Esophagus muscularis mucosa (tissue), 4 donors: ENCODE measurements at regions not wholly inside any gene's neighbourhood (a gene's known extent, or its start where the extent isn't known, plus 50 kb on each side); places are given as distances from the start of the nearest gene placed in this dataset.

Experiments used
- DNase-seq: peaks from one replicate; pipeline ENCODE4 v3.0.0-alpha.2; 2017; ENCODE audit errors: extremely low spot score
- H3K27ac ChIP-seq, 4 donors: fragments of 200-600 bp; sonication (generic); replicated peaks in 1 of 4; 1 replicate in 3 of 4; 2 replicates in 1 of 4; pipeline ENCODE4 v1.5.1; 2016 to 2019; ENCODE audit warnings: mild to moderate bottlenecking in 1 of 4
- H3K27me3 ChIP-seq, 4 donors: fragments of 200-600 bp; sonication (generic); one replicate each; pipeline versions ENCODE4 v1.5.1 to v1.6.0; 2016 to 2019
- H3K36me3 ChIP-seq, 4 donors: fragments of 200-600 bp; sonication (generic); one replicate each; pipeline ENCODE4 v1.5.1; 2016 to 2019
- H3K4me1 ChIP-seq, 4 donors: fragments of 200-600 bp; sonication (generic); one replicate each; pipeline ENCODE4 v1.5.1; 2016 to 2019
- H3K4me3 ChIP-seq, 4 donors: fragments of 200-600 bp; sonication (generic); 1 replicate in 2 of 4; 2 replicates in 2 of 4; pipeline ENCODE4 v1.5.1; 2016 to 2019; ENCODE audit warnings: mild to moderate bottlenecking in 4 of 4, moderate library complexity in 1 of 4
- H3K9me3 ChIP-seq, 4 donors: fragments of 200-600 bp; sonication (generic); 1 replicate in 3 of 4; 2 replicates in 1 of 4; pipeline ENCODE4 v1.5.1; 2016 to 2019
- EP300 ChIP-seq: sonication (generic); formaldehyde crosslinking; IDR thresholded peaks from one replicate; pipeline ENCODE4 v1.6.1; 2017; ENCODE audit warnings: antibody characterized with exemption
- POLR2A ChIP-seq: fragments of 450-650 bp; IDR thresholded peaks from one replicate; pipeline ENCODE4 v1.6.1; 2017; ENCODE audit warnings: antibody characterized with exemption, moderate library complexity, mild to moderate bottlenecking, low read depth
- POLR2AphosphoS5 ChIP-seq, 2 donors: sonication (generic); formaldehyde crosslinking; IDR thresholded peaks; one replicate each; pipeline ENCODE4 v1.6.1; 2017; ENCODE audit warnings: antibody characterized with exemption in 2 of 2
- WGBS: methylation state at CpG from one replicate; pipeline ENCODE4 v1.1.5; 2018; 5-methylcytosine and 5-hydroxymethylcytosine counted together
- intact Hi-C: fragments of 100-400 bp; cut with DNase I; formaldehyde crosslinking; loops from one replicate; pipeline ENCODE4 v1.15.1; 2023
- TF ChIP-seq, protein P1 (sequence below), 3 experiments: fragments of 200-600 bp in 2 of 3; fragments of 450-650 bp in 1 of 3; sonication (generic) in 2 of 3; IDR thresholded peaks; one replicate each; pipeline ENCODE4 v1.5.1; 2017 to 2019; ENCODE audit warnings: antibody characterized with exemption in 3 of 3, mild to moderate bottlenecking in 2 of 3, moderate library complexity in 1 of 3

DNA sequence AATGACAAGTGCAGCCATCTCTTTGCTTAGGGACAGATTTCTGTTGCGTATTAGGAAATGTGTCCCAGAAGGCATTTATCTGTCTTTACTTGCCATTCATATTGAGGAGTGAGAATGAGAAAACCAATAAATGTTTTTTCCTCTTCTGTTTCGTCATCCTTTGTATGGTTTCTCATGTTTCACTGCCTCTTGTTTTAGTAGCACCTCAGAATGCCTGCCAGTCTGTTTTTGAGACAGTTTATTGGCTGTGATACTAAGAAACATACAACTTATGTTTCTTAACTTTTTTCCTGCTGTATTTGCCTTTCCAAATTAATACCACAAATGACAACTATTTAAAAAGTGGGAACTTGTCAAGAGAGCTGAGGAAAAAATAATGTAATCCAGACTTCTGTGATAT, 390.2 kb upstream of the GOLIM4 start:
- no peaks in the 10 kb centered on the region for H3K27me3 ChIP-seq
- no peak for DNase-seq
- H3K9me3 ChIP-seq = no peaks in the 10 kb centered on the region
- TF ChIP-seq EP300 (no peak), POLR2AphosphoS5 (IDR thresholded peaks at IDR 0.05) (no peak), POLR2A (no peak)
- TF ChIP-seq, protein P1, sequence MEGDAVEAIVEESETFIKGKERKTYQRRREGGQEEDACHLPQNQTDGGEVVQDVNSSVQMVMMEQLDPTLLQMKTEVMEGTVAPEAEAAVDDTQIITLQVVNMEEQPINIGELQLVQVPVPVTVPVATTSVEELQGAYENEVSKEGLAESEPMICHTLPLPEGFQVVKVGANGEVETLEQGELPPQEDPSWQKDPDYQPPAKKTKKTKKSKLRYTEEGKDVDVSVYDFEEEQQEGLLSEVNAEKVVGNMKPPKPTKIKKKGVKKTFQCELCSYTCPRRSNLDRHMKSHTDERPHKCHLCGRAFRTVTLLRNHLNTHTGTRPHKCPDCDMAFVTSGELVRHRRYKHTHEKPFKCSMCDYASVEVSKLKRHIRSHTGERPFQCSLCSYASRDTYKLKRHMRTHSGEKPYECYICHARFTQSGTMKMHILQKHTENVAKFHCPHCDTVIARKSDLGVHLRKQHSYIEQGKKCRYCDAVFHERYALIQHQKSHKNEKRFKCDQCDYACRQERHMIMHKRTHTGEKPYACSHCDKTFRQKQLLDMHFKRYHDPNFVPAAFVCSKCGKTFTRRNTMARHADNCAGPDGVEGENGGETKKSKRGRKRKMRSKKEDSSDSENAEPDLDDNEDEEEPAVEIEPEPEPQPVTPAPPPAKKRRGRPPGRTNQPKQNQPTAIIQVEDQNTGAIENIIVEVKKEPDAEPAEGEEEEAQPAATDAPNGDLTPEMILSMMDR (IDR thresholded peaks at IDR 0.05) = no peak
- no peak overlapping the region for H3K27ac ChIP-seq
- intact Hi-C loops = no loop called here
- H3K4me3 ChIP-seq = no peak overlapping the region
- no peaks in the 10 kb centered on the region for H3K36me3 ChIP-seq
- H3K4me1 ChIP-seq = no peaks in the 10 kb centered on the region
- 77% methylated on average over 2 of the region's 2 CpGs for WGBS

DNA sequence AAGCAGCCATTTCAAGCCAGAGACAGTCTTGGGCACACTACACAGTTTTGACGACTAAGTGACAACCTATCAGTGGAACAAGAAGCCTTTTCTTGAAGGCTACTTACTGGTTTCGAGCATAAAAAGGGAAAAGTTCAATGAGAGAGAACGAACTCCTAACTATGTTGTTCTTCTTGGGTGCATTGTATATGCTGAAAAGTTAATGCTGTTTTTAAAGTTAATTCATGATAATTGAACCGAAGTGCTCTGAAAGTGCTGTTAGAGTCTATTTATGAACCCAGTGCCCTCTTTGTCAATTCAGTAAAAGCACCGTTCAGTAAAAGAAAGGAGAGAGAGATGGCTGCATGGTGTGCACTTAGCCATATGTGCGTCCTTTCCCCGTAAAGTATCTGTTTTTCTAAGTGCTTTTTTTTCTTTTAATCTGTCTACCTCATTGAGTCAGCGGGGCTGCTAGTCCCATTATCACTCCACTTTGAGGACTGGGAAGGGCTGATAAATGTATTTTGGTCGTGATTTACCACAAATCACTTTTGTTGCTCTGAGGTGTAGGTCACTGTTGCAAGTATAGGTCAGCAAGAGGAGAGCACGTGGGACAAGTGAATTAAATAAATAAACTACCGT, 380.7 kb upstream of the GOLIM4 start:
- Histone ChIP-seq H3K27ac (no peak overlapping the region), H3K36me3 (no peaks in the 10 kb centered on the region), H3K4me1 (no peaks in the 10 kb centered on the region), H3K9me3 (no peaks in the 10 kb centered on the region), H3K27me3 (no peaks in the 10 kb centered on the region), H3K4me3 (no peak overlapping the region)
- TF ChIP-seq POLR2A = no peak
- no peak for TF ChIP-seq EP300
- TF ChIP-seq, protein P1 (IDR thresholded peaks at IDR 0.05) = no peak
- no peak for TF ChIP-seq POLR2AphosphoS5 (IDR thresholded peaks at IDR 0.05)
- 76% methylated on average over 11 of the region's 11 CpGs for WGBS
- no peak for DNase-seq
- intact Hi-C loops = no loop called here

DNA sequence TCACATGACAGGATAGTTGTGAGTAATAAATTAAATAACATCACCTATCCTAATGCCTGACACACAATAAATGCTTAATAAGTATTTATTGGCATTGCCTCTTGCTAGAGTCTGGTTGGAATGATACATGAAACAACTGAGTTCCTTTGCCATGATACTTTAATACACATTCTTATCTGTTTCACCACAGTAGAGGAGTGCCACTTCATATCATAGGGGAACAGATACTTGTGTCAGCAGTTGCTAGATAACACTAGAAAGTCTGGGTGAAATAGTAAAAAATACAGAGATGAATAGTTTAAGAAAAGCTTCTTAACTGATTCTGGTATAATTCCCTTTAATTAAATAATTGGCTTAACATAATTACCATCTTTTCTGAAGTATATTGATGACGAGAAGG, 380.0 kb upstream of the GOLIM4 start:
- Histone ChIP-seq H3K4me1 (no peaks in the 10 kb centered on the region), H3K36me3 (no peaks in the 10 kb centered on the region), H3K27me3 (no peaks in the 10 kb centered on the region), H3K27ac (no peak overlapping the region), H3K9me3 (no peaks in the 10 kb centered on the region), H3K4me3 (no peak overlapping the region)
- intact Hi-C loops = no loop called here
- no peak for DNase-seq
- WGBS = 89% methylated on average over 1 of the region's 1 CpG
- no peak for TF ChIP-seq POLR2A

DNA sequence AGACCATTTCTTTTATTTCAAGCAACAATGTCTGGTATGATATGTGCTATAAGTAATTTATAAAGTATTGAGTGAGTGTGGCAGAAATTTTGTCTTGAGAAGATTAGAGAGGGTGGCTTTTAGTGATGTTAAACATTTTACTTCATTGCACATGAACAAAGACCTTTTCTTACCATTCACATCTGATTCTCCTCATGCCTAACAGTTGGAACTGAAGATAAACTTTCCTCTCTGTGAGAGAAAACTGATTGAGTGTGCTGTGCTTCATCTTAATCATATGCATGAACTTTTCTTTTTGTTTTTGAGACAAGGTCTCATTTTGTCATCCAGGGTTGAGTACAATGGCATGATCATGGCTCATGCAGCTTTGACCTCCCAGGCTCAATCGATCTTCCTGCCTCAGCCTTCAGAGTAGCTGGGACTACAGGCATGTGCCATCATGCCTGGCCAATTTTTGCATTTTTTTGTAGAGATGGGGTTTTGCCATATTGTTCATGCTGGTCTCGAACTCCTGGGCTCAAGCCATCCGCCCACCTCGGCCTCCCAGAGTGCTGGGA, 377.7 kb upstream of the GOLIM4 start:
- no peaks in the 10 kb centered on the region for H3K4me1 ChIP-seq
- WGBS = 87% methylated on average over 4 of the region's 4 CpGs
- TF ChIP-seq EP300 (no peak), POLR2A (no peak), POLR2AphosphoS5 (IDR thresholded peaks at IDR 0.05) (no peak)
- TF ChIP-seq, protein P1 (IDR thresholded peaks at IDR 0.05) = no peak

DNA sequence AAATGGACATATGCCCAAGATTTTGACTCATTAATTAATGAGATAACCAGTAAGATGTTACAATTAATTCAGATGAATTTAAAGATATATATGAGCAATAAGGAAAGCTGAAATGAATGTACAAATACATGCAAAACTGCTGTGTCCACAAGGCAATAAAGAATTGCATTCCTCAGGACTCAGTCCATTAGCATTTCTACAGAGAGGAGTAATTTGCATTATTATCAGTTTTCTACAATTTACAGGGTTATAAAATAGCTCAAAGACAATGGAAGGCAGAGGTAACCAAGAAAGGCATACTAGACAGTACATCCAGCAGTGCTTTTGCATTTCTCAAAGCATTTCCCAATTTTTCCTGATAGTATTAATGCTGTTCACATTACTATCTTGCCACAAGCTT, 377.1 kb upstream of the GOLIM4 start:
- Histone ChIP-seq H3K4me1 (no peaks in the 10 kb centered on the region), H3K27ac (no peak overlapping the region), H3K4me3 (no peak overlapping the region), H3K36me3 (no peaks in the 10 kb centered on the region), H3K9me3 (no peaks in the 10 kb centered on the region), H3K27me3 (no peaks in the 10 kb centered on the region)
- TF ChIP-seq POLR2AphosphoS5 (IDR thresholded peaks at IDR 0.05) (no peak), POLR2A (no peak), EP300 (no peak)
- TF ChIP-seq, protein P1 (IDR thresholded peaks at IDR 0.05) = no peak
- no peak for DNase-seq
- intact Hi-C loops = no loop called here

More for the DNA sequence above, 377.7 kb upstream of the GOLIM4 start:
- intact Hi-C loops = no loop called here
- Histone ChIP-seq H3K4me3 (no peak overlapping the region), H3K9me3 (no peaks in the 10 kb centered on the region), H3K27me3 (no peaks in the 10 kb centered on the region), H3K36me3 (no peaks in the 10 kb centered on the region), H3K27ac (no peak overlapping the region)
- no peak for DNase-seq
